Prostate gland (tissue), 2 donors: ENCODE measurements at regions not wholly inside any gene's neighbourhood (a gene's known extent, or its start where the extent isn't known, plus 50 kb on each side); places are given as distances from the start of the nearest gene placed in this dataset.

Experiments
- DNase-seq: peaks from one replicate; pipeline ENCODE4 v3.0.0-alpha.2; 2019; ENCODE audit warnings: low spot score
- H3K27ac ChIP-seq, 2 donors: fragments of 200-600 bp; sonication (generic); 2 replicates each; pipeline ENCODE4 v1.5.1; 2017 to 2019
- H3K27me3 ChIP-seq: fragments of 200-600 bp; sonication (generic); replicated peaks from 2 replicates; pipeline ENCODE4 v1.5.1; 2019; ENCODE audit not compliant: insufficient read depth
- H3K36me3 ChIP-seq, 2 donors: fragments of 200-600 bp; sonication (generic); 1 replicate in 1 of 2; 2 replicates in 1 of 2; pipeline versions ENCODE4 v1.5.1 to v1.8.1; 2017 to 2019
- H3K4me1 ChIP-seq: fragments of 200-600 bp; sonication (generic); replicated peaks from 2 replicates; pipeline ENCODE4 v1.5.1; 2019
- H3K4me3 ChIP-seq, 2 donors: fragments of 200-600 bp; sonication (generic); 2 replicates each; pipeline ENCODE4 v1.5.1; 2017 to 2019
- H3K9me3 ChIP-seq: fragments of 200-600 bp; sonication (generic); 2 replicates; pipeline ENCODE4 v1.5.1; 2017
- POLR2A ChIP-seq: fragments of 450-650 bp; IDR thresholded peaks from one replicate; pipeline ENCODE4 v1.6.1; 2016; ENCODE audit warnings: antibody characterized with exemption, mild to moderate bottlenecking
- POLR2AphosphoS5 ChIP-seq: sonication (generic); formaldehyde crosslinking; IDR thresholded peaks from one replicate; pipeline ENCODE4 v1.6.1; 2017; ENCODE audit warnings: antibody characterized with exemption
- WGBS: methylation state at CpG from one replicate; pipeline ENCODE4 v1.1.5; 2018; 5-methylcytosine and 5-hydroxymethylcytosine counted together
- intact Hi-C: fragments of 100-400 bp; cut with DNase I; formaldehyde crosslinking; loops from one replicate; pipeline ENCODE4 v1.14.2; 2022
- TF ChIP-seq, protein P1 (sequence below), 4 experiments: fragments of 200-600 bp in 2 of 4; fragments of 450-650 bp in 2 of 4; sonication (generic) in 2 of 4; IDR thresholded peaks; 1 replicate in 3 of 4; 2 replicates in 1 of 4; pipeline ENCODE4 v1.5.1; 2016 to 2019; ENCODE audit warnings: antibody characterized with exemption in 4 of 4, mild to moderate bottlenecking in 2 of 4, moderate library complexity in 2 of 4

GRCh38 chr1:232551386-232551785 lies 78.5 kb downstream of the SIPA1L2 start:
- H3K27me3 ChIP-seq, result no peaks in the 10 kb centered on the region
- H3K36me3 ChIP-seq, result no peaks in the 10 kb centered on the region
- no peaks in the 10 kb centered on the region for H3K4me1 ChIP-seq
- H3K4me3 ChIP-seq, result no peak overlapping the region
- intact Hi-C loops, result no loop called here
- WGBS, result 94% methylated on average over 7 of the region's 7 CpGs
- H3K9me3 ChIP-seq, result no peaks in the 10 kb centered on the region
- H3K27ac ChIP-seq, result no peak overlapping the region
- TF ChIP-seq POLR2AphosphoS5 (no peak), POLR2A (no peak)
- TF ChIP-seq, protein P1, sequence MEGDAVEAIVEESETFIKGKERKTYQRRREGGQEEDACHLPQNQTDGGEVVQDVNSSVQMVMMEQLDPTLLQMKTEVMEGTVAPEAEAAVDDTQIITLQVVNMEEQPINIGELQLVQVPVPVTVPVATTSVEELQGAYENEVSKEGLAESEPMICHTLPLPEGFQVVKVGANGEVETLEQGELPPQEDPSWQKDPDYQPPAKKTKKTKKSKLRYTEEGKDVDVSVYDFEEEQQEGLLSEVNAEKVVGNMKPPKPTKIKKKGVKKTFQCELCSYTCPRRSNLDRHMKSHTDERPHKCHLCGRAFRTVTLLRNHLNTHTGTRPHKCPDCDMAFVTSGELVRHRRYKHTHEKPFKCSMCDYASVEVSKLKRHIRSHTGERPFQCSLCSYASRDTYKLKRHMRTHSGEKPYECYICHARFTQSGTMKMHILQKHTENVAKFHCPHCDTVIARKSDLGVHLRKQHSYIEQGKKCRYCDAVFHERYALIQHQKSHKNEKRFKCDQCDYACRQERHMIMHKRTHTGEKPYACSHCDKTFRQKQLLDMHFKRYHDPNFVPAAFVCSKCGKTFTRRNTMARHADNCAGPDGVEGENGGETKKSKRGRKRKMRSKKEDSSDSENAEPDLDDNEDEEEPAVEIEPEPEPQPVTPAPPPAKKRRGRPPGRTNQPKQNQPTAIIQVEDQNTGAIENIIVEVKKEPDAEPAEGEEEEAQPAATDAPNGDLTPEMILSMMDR (IDR thresholded peaks at IDR 0.05), result no peak
- no peak for DNase-seq

DNA sequence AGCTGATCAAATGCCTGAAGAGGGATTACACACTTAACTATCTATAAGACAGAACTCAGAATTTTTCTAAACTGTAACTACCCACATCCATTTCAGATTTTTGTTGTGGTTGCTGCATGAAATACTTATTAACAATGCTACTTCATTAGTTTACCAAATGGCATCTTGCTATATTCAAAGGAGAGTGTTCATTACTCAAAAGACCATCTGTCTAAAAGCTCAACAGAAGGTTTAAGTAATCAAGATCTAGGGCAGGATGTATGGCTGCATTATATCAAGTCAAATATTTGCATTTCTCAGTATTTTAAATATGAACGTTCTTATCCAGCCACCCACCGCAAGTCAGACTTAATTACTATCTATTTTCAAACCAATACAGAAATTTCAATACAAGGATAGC lies 79.9 kb downstream of the SIPA1L2 start:
- 83% methylated on average over 2 of the region's 2 CpGs for WGBS

DNA sequence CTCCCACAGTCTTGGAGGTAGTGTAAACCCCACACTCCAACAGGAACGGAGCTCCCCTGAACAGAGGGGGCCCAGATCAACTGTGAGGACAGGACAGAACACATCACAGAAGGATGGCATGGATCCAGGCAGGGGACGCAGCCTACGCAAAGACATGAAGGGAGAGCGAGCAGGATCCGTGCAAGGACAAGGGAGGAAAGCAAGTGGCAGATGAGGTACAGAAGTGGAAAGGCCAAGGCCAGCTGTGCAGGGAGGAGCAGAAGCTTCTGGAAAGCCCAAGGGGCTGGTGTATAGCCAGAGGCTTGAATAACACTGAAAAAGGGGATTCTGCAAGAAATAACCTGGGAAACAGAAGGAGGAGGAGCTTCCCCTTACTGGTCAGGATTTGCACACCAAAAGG lies 81.2 kb downstream of the SIPA1L2 start:
- DNase-seq, result no peak
- intact Hi-C loops, result no loop called here
- Histone ChIP-seq H3K4me3 (no peak overlapping the region), H3K27me3 (no peaks in the 10 kb centered on the region), H3K9me3 (no peaks in the 10 kb centered on the region), H3K27ac (no peak overlapping the region), H3K36me3 (no peaks in the 10 kb centered on the region), H3K4me1 (no peaks in the 10 kb centered on the region)
- TF ChIP-seq, protein P1 (IDR thresholded peaks at IDR 0.05), result no peak
- no peak for TF ChIP-seq POLR2A
- no peak for TF ChIP-seq POLR2AphosphoS5
- 76% methylated on average over 5 of the region's 5 CpGs for WGBS

More for the DNA sequence above, 79.9 kb downstream of the SIPA1L2 start:
- no peak for DNase-seq
- intact Hi-C loops, result no loop called here
- TF ChIP-seq POLR2AphosphoS5, result no peak
- TF ChIP-seq, protein P1 (IDR thresholded peaks at IDR 0.05), result no peak
- TF ChIP-seq POLR2A, result no peak
- H3K36me3 ChIP-seq, result no peaks in the 10 kb centered on the region
- no peak overlapping the region for H3K27ac ChIP-seq
- no peak overlapping the region for H3K4me3 ChIP-seq
- H3K9me3 ChIP-seq, result no peaks in the 10 kb centered on the region
- H3K4me1 ChIP-seq, result no peaks in the 10 kb centered on the region
- H3K27me3 ChIP-seq, result no peaks in the 10 kb centered on the region

- WGBS, result 54% methylated on average over 2 of the region's 2 CpGs
- Histone ChIP-seq H3K9me3 (no peaks in the 10 kb centered on the region), H3K4me3 (no peak overlapping the region), H3K36me3 (no peaks in the 10 kb centered on the region), H3K27ac (no peak overlapping the region), H3K4me1 (no peaks in the 10 kb centered on the region), H3K27me3 (no peaks in the 10 kb centered on the region)
- intact Hi-C loops, result no loop called here
- DNase-seq, result no peak
- TF ChIP-seq POLR2A (no peak), POLR2AphosphoS5 (no peak)
- TF ChIP-seq, protein P1 (IDR thresholded peaks at IDR 0.05), result no peak
Observed at GRCh38 chr1:232547938-232548484, 81.9 kb downstream of the SIPA1L2 start.
